Neural crest cell (in vitro differentiated cells): ENCODE measurements at regions not wholly inside any gene's neighbourhood (a gene's known extent, or its start where the extent isn't known, plus 50 kb on each side); places are given as distances from the start of the nearest gene placed in this dataset.

ENCODE experiments used
- DNase-seq: peaks from one replicate; pipeline ENCODE4 v3.0.0; 2021; ENCODE audit warnings: low read depth, mixed read lengths, low spot score
- H3K27ac Mint-ChIP-seq: one replicate; pipeline ENCODE4 v1.8.0; 2021; ENCODE audit warnings: mild to moderate bottlenecking, mixed read lengths; ENCODE audit not compliant: unreplicated experiment
- H3K27me3 Mint-ChIP-seq: 2 replicates; pipeline ENCODE4 v1.8.0; 2021; ENCODE audit warnings: low read depth, mild to moderate bottlenecking, mixed read lengths
- H3K36me3 Mint-ChIP-seq: 2 replicates; pipeline ENCODE4 v1.8.0; 2021; ENCODE audit warnings: low read depth, mild to moderate bottlenecking, mixed read lengths
- H3K4me1 Mint-ChIP-seq: 2 replicates; pipeline ENCODE4 v1.8.0; 2021; ENCODE audit warnings: mixed read lengths
- H3K4me3 Mint-ChIP-seq: one replicate; pipeline ENCODE4 v1.8.0; 2021; ENCODE audit warnings: mild to moderate bottlenecking, mixed read lengths
- H3K9me3 Mint-ChIP-seq: 2 replicates; pipeline ENCODE4 v1.8.0; 2021; ENCODE audit warnings: mixed read lengths
- CTCF ChIP-seq: fragments of 200-600 bp; sonication (generic); conservative IDR thresholded peaks from 2 replicates; pipeline ENCODE4 v1.5.0; 2021; ENCODE audit warnings: antibody characterized with exemption, mild to moderate bottlenecking

DNA sequence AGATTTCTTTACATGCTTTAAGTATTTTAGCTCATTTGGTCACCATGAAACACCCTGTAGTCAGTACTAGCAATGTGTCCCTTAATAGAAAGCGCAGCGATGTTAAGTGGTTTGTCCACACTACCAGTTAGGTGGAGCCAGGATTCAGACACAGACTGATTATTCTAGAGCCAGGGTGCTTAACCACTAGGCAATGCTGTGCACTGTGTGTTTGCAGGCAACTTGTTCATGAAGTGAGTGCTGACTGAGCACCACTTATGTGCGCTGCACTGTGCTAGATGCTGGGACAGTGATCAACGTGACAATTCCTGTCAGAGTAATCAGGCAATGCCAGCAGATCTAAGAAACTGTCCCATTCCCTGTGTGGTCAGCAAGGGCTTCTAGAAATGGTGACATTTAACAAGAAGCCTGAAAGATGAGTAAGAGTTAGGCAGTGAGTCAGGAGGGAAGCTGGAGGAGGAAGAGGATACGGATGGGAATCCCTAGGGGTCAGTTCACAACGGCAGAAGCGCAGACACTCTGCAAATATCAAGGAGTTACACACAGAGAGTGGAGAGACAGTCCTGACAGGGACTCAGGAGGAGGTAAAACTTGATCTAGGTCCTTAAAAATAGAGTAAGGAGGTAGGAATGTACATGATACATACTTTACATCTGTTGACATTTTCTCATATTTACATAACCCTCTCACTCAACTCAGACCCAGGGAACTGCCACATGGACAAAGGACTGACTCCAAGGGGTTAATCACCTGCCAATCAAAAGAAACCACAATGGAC, 69.7 kb upstream of the EGR2 start:
- DNase-seq, result no peak
- peak overlapping the region; percentile 15 for H3K27ac Mint-ChIP-seq
- H3K27me3 Mint-ChIP-seq, result no peaks in the 10 kb centered on the region
- H3K9me3 Mint-ChIP-seq, result peaks cover 4% of the 10 kb centered on the region
- no peak for TF ChIP-seq CTCF
- H3K4me1 Mint-ChIP-seq, result peaks cover 26% of the 10 kb centered on the region
- no peak overlapping the region for H3K4me3 Mint-ChIP-seq
- no peaks in the 10 kb centered on the region for H3K36me3 Mint-ChIP-seq

DNA sequence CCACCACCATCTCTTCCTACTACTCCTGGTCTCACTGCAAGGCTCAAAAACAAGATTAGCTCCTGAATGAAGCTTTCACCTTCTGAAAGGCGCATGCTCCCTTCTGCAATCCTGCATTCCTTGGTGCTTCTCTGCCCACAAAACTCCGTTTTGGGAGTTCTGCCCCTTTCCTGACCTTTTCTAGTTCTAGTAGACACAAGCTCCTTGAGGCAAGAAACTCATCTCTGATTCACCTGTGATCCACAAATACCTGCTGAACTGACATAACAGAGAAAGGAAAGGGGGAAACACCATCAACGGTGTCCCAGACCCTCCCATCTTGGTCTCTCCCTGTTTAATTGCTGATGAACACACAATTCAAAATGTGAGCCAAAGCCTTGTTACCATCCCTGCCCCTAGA, 64.0 kb upstream of the EGR2 start:
- Mint-ChIP-seq H3K27ac (no peak overlapping the region), H3K4me3 (no peak overlapping the region), H3K36me3 (no peaks in the 10 kb centered on the region), H3K9me3 (no peaks in the 10 kb centered on the region), H3K4me1 (peaks cover 9% of the 10 kb centered on the region), H3K27me3 (no peaks in the 10 kb centered on the region)
- no peak for TF ChIP-seq CTCF
- DNase-seq, result no peak

DNA sequence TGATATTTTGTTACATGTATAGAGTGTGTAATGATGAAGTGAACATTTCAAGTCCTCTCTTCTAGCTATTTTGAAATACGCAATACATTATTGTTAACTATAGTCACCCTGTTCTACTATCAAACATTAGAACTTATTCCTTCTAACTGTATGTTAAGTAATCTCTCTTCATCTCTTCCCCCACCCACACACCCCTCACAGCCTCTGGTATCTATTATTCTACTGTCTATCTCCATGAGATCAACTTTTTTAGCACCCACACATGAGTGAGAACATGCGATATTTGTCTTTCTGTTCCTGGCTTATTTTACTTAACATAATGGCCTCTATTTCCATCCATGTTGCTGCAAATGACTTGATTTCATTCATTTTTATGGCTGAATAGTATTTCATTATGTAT, 57.7 kb upstream of the EGR2 start:
- no peak for DNase-seq
- Mint-ChIP-seq H3K9me3 (peaks cover 3% of the 10 kb centered on the region), H3K27ac (no peak overlapping the region), H3K4me3 (no peak overlapping the region), H3K36me3 (peaks cover 3% of the 10 kb centered on the region), H3K27me3 (no peaks in the 10 kb centered on the region), H3K4me1 (no peaks in the 10 kb centered on the region)
- no peak for TF ChIP-seq CTCF

GRCh38 chr10:62870866-62871265, 54.7 kb upstream of the EGR2 start:
- no peak for TF ChIP-seq CTCF
- peaks cover 3% of the 10 kb centered on the region for H3K9me3 Mint-ChIP-seq
- H3K27ac Mint-ChIP-seq, result no peak overlapping the region
- no peak for DNase-seq
- no peak overlapping the region for H3K4me3 Mint-ChIP-seq
- H3K4me1 Mint-ChIP-seq, result peaks cover 7% of the 10 kb centered on the region
- peaks cover 3% of the 10 kb centered on the region for H3K36me3 Mint-ChIP-seq
- H3K27me3 Mint-ChIP-seq, result no peaks in the 10 kb centered on the region

GRCh38 chr10:62869958-62870357, 53.8 kb upstream of the EGR2 start:
- Mint-ChIP-seq H3K4me3 (no peak overlapping the region), H3K4me1 (peaks cover 7% of the 10 kb centered on the region), H3K27me3 (no peaks in the 10 kb centered on the region)

More at GRCh38 chr10:62869958-62870357, 53.8 kb upstream of the EGR2 start:
- peaks cover 3% of the 10 kb centered on the region for H3K9me3 Mint-ChIP-seq
- TF ChIP-seq CTCF, result no peak
- DNase-seq, result no peak
- H3K27ac Mint-ChIP-seq, result no peak overlapping the region
- peaks cover 3% of the 10 kb centered on the region for H3K36me3 Mint-ChIP-seq
